HT-29 (cell line): ENCODE measurements at regions not wholly inside any gene's neighbourhood (a gene's known extent, or its start where the extent isn't known, plus 50 kb on each side); places are given as distances from the start of the nearest gene placed in this dataset.

Experiments
- DNase-seq: peaks from one replicate; pipeline ENCODE4 v3.0.0-alpha.2; 2015; ENCODE audit warnings: low spot score

- no peak for DNase-seq
Observed at GRCh38 chr2:191514613-191515012, 163.3 kb upstream of the NABP1 start.

GRCh38 chr2:191515551-191515950 lies 162.4 kb upstream of the NABP1 start:
- DNase-seq = no peak

- no peak for DNase-seq
Observed at GRCh38 chr2:191516260-191516659, 161.7 kb upstream of the NABP1 start.

GRCh38 chr2:191521608-191522208 lies 156.2 kb upstream of the NABP1 start:
- peak; percentile 54 for DNase-seq

GRCh38 chr2:191522478-191523120 lies 155.3 kb upstream of the NABP1 start:
- no peak for DNase-seq

GRCh38 chr2:191526091-191526490 lies 151.8 kb upstream of the NABP1 start:
- DNase-seq = no peak

GRCh38 chr2:191526536-191526935 lies 151.4 kb upstream of the NABP1 start:
- DNase-seq = no peak

GRCh38 chr2:191526953-191527556 lies 150.9 kb upstream of the NABP1 start:
- DNase-seq = no peak

- DNase-seq = no peak
Observed at GRCh38 chr2:191530618-191531017, 147.3 kb upstream of the NABP1 start.

- DNase-seq = no peak
Observed at GRCh38 chr2:191533693-191534180, 144.2 kb upstream of the NABP1 start.

- DNase-seq = no peak
Observed at GRCh38 chr2:191537921-191538320, 140.0 kb upstream of the NABP1 start.

- no peak for DNase-seq
Observed at GRCh38 chr2:191538334-191538903, 139.5 kb upstream of the NABP1 start.

GRCh38 chr2:191539068-191539467 lies 138.9 kb upstream of the NABP1 start:
- peak; percentile 46 for DNase-seq

GRCh38 chr2:191540681-191541080 lies 137.3 kb upstream of the NABP1 start:
- no peak for DNase-seq

GRCh38 chr2:191543708-191544107 lies 134.2 kb upstream of the NABP1 start:
- DNase-seq = no peak

- DNase-seq = no peak
Observed at GRCh38 chr2:191544461-191545062, 133.4 kb upstream of the NABP1 start.

GRCh38 chr2:191545361-191545760 lies 132.6 kb upstream of the NABP1 start:
- no peak for DNase-seq

- DNase-seq = no peak
Observed at GRCh38 chr2:191552066-191552465, 125.9 kb upstream of the NABP1 start.

GRCh38 chr2:191554240-191554639 lies 123.7 kb upstream of the NABP1 start:
- DNase-seq = no peak

- DNase-seq = peak; percentile 90
Observed at GRCh38 chr2:191555092-191555742, 122.7 kb upstream of the NABP1 start.

- DNase-seq = no peak
Observed at GRCh38 chr2:191556463-191556862, 121.5 kb upstream of the NABP1 start.

- no peak for DNase-seq
Observed at GRCh38 chr2:191557841-191558240, 120.1 kb upstream of the NABP1 start.
